ENCODE measurements at regions not wholly inside any gene's neighbourhood (a gene's known extent, or its start where the extent isn't known, plus 50 kb on each side); places are given as distances from the start of the nearest gene placed in this dataset.

DNA sequence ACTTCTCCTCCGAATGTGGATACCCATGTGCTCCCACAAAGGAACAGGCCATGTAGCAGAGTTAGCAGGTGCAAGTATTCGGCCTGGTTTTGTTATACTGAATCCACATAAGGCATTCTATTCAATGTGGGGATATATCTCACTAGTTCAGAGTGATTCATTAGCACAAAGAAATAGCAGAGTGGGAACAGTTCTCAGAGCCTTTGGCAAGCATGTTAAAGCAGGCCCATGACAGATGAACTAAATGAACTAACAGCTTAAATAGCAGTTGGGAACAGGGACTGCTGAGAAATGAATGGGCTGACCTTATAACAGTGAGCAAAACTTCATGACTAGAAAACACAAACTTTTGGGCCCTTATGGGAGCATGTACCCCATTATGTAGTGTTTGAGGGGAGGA is 352.0 kb downstream of the FLRT2 start:
- TF ChIP-seq, protein P1, sequence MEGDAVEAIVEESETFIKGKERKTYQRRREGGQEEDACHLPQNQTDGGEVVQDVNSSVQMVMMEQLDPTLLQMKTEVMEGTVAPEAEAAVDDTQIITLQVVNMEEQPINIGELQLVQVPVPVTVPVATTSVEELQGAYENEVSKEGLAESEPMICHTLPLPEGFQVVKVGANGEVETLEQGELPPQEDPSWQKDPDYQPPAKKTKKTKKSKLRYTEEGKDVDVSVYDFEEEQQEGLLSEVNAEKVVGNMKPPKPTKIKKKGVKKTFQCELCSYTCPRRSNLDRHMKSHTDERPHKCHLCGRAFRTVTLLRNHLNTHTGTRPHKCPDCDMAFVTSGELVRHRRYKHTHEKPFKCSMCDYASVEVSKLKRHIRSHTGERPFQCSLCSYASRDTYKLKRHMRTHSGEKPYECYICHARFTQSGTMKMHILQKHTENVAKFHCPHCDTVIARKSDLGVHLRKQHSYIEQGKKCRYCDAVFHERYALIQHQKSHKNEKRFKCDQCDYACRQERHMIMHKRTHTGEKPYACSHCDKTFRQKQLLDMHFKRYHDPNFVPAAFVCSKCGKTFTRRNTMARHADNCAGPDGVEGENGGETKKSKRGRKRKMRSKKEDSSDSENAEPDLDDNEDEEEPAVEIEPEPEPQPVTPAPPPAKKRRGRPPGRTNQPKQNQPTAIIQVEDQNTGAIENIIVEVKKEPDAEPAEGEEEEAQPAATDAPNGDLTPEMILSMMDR (conservative IDR thresholded peaks at IDR 0.05; ENCODE audit: low read depth, low read length) = no peak
- TF ChIP-seq POLR2A (IDR thresholded peaks at IDR 0.05; ENCODE audit: low read depth, low read length) = no peak
- no peak for TF ChIP-seq SMC3 (IDR thresholded peaks at IDR 0.05; ENCODE audit: low read depth, low read length)
- TF ChIP-seq RFX5 (IDR thresholded peaks at IDR 0.05; ENCODE audit: low read depth, low read length) = no peak
- TF ChIP-seq, protein P2, sequence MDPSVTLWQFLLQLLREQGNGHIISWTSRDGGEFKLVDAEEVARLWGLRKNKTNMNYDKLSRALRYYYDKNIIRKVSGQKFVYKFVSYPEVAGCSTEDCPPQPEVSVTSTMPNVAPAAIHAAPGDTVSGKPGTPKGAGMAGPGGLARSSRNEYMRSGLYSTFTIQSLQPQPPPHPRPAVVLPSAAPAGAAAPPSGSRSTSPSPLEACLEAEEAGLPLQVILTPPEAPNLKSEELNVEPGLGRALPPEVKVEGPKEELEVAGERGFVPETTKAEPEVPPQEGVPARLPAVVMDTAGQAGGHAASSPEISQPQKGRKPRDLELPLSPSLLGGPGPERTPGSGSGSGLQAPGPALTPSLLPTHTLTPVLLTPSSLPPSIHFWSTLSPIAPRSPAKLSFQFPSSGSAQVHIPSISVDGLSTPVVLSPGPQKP (IDR thresholded peaks at IDR 0.05; ENCODE audit: borderline replicate concordance, low read depth, low read length) = no peak
- no peak for TF ChIP-seq MXI1 (IDR thresholded peaks at IDR 0.05; ENCODE audit: borderline replicate concordance, low read depth, low read length)
- no peak for TF ChIP-seq NFE2L2 (IDR thresholded peaks at IDR 0.05; ENCODE audit: low read depth, low read length)
- no peak for TF ChIP-seq RAD21 (IDR thresholded peaks at IDR 0.05; ENCODE audit: low read length)
- TF ChIP-seq CHD1 (IDR thresholded peaks at IDR 0.05; ENCODE audit: low read depth, low read length) = no peak
- TF ChIP-seq FOS (IDR thresholded peaks at IDR 0.05; ENCODE audit: low read depth, low read length) = no peak

All from IMR-90 (cell line).